ENCODE measurements at regions not wholly inside any gene's neighbourhood (a gene's known extent, or its start where the extent isn't known, plus 50 kb on each side); places are given as distances from the start of the nearest gene placed in this dataset.
"Not testable (repeated sequence)": the region's sequence is repeated elsewhere in the genome, so short reads cannot be mapped to it uniquely, and the experiment has no call there.

DNA sequence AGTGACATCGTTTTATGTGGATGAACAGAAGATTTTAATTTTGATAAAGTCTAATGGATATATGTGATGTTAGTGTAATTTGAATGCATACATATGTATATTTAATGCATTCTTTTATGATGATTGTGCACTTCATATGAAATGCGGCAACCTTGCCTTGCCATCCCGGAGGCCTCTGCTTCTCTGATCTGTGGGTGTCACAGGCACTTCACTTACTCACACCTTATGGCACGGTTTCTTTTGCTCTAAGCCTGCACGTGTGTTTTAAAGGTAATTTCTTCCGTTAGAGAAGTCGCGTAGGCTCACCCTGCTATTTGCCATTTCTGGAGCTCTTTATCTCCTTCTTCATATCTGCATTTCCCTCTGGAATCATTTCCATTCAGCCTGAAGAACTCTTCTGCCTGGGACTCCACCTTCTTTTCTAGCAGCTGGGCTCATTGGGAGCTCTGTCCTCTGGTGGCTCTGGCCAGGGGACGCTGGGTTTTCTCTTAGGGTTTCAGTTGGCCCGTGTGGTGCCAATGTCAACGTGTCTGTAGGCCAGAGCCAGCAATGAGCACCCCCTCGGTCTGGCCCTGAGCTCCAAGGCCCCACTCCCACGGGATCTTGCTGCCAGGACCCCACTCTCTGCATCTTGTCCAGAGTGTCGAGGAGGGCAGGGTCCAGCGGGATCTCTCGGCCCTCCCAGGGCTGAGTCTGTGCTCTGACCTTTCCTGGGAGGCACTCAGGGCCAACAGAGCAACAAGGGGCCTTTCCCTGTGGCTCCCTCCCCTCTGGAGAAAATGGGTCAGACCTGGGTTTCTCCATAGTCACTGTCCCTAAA lies 97.3 kb downstream of the RTP5 start:
- TF ChIP-seq, protein P1, sequence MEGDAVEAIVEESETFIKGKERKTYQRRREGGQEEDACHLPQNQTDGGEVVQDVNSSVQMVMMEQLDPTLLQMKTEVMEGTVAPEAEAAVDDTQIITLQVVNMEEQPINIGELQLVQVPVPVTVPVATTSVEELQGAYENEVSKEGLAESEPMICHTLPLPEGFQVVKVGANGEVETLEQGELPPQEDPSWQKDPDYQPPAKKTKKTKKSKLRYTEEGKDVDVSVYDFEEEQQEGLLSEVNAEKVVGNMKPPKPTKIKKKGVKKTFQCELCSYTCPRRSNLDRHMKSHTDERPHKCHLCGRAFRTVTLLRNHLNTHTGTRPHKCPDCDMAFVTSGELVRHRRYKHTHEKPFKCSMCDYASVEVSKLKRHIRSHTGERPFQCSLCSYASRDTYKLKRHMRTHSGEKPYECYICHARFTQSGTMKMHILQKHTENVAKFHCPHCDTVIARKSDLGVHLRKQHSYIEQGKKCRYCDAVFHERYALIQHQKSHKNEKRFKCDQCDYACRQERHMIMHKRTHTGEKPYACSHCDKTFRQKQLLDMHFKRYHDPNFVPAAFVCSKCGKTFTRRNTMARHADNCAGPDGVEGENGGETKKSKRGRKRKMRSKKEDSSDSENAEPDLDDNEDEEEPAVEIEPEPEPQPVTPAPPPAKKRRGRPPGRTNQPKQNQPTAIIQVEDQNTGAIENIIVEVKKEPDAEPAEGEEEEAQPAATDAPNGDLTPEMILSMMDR (IDR thresholded peaks at IDR 0.05; ENCODE audit: low read depth, low read length), result no peak
- no peak overlapping the region for H3K4me3 ChIP-seq (ENCODE audit: low read depth, low read length)
- H3K27me3 ChIP-seq, result no peaks in the 10 kb centered on the region
- no peaks in the 10 kb centered on the region for H3K9me3 ChIP-seq
- no peaks in the 10 kb centered on the region; the same call in 1 of the 2 replicates for H3K4me1 ChIP-seq
- no peak for DNase-seq
- H3K36me3 ChIP-seq, result no peaks in the 10 kb centered on the region

DNA sequence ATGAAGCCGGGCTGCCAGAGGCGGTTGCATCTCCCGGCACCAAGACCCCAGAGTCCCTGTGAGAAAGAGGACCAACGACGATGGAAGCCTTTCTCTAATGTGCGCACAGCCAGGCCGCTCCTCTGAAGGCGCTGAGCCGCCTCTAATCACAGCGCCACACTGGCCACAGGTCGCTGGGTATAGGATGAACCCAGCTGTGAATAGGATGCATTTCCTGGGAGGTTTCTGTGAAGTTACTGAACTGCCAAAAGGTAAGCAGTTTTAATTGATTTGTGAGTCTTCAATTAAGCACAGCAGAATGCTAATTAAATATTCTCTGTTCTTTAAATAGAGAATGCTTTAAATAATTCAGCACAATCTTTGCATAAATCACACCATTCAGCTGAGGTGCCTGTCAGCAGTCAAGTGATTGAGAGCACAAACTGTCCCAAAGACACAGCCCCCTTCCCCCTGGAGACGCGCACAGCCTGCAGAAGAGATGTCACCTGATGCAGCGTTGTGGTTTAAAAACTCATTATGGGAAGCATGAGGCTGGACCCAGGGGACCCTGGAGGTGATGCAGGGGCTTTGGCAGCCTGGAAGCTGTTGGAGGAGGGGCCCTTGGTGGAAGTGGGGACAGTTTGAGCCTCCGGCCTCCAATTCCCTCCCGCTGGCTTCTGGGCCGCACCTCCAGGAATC lies 98.1 kb downstream of the RTP5 start:
- no peaks in the 10 kb centered on the region for H3K9me3 ChIP-seq
- no peak overlapping the region for H3K4me3 ChIP-seq (ENCODE audit: low read depth, low read length)
- no peaks in the 10 kb centered on the region; the same call in 1 of the 2 replicates for H3K4me1 ChIP-seq
- TF ChIP-seq, protein P1 (IDR thresholded peaks at IDR 0.05; ENCODE audit: low read depth, low read length), result no peak
- H3K36me3 ChIP-seq, result no peaks in the 10 kb centered on the region
- no peaks in the 10 kb centered on the region for H3K27me3 ChIP-seq
- DNase-seq, result no peak

DNA sequence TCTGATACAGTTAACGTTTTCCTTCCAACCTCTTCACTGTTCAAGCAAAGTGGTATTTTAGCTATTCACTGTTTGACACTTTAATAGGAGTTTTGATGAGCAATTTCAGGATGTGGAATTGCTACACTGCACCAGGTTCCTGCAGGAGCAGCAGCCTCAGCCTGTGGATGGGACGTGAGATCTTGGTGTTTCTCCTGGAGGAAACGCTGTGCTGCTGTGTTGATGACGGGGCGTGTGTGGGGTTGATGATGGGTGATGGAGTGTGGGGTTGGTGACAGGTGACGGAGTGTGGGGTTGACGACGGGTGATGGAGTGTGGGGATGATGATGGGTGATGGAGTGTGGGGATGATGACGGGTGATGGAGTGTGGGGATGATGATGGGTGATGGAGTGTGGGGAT lies 98.9 kb downstream of the RTP5 start:
- no peaks in the 10 kb centered on the region; the same call in 1 of the 2 replicates for H3K4me1 ChIP-seq
- H3K4me3 ChIP-seq (ENCODE audit: low read depth, low read length), result no peak overlapping the region
- no peaks in the 10 kb centered on the region for H3K27me3 ChIP-seq
- no peaks in the 10 kb centered on the region for H3K9me3 ChIP-seq
- no peak for DNase-seq
- TF ChIP-seq, protein P1 (IDR thresholded peaks at IDR 0.05; ENCODE audit: low read depth, low read length), result no peak
- no peaks in the 10 kb centered on the region for H3K36me3 ChIP-seq

DNA sequence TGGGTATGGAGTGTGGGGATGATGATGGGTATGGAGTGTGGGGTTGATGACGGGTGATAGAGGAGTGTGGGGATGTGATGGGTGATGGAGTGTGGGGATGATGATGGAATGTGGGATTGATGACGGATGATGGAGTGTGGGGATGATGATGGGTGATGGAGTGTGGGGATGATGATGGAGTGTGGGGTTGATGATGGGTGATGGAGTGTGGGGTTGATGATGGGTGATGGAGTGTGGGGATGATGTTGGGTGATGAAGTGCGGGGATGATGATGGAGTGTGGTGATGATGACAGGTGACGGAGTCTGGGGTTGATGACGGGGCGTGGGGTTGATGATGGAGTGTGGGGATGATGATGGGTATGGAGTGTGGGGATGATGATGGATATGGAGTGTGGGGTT lies 99.7 kb downstream of the RTP5 start:
- not testable (repeated sequence) for H3K4me3 ChIP-seq (ENCODE audit: low read depth, low read length); H3K4me1 ChIP-seq; DNase-seq; H3K36me3 ChIP-seq; H3K9me3 ChIP-seq; H3K27me3 ChIP-seq

DNA sequence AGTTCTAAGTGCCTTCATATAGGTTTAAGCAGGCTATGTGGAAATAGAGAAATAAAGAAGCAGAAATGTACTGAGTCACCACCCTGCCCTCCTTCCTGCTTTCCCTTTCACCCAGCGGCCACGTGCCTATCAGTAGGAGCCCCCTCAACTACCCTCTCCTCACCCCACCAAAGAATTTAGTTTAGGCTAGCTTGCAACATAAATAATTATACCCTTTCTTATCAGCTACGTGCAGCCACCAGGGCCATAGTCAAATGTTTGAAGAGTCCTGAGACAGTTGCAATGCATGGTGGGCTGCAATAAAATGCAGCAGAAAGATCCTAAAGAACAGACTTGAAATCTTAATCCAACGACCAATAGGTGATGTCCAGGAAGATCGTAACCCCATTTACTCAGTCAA lies 101.2 kb downstream of the RTP5 start:
- TF ChIP-seq, protein P1 (IDR thresholded peaks at IDR 0.05; ENCODE audit: low read depth, low read length), result no peak
- Histone ChIP-seq H3K9me3 (no peaks in the 10 kb centered on the region), H3K4me3 (ENCODE audit: low read depth, low read length) (no peak overlapping the region), H3K4me1 (no peaks in the 10 kb centered on the region), H3K27me3 (no peaks in the 10 kb centered on the region), H3K36me3 (no peaks in the 10 kb centered on the region; the same call in 1 of the 2 replicates)
- no peak for DNase-seq

DNA sequence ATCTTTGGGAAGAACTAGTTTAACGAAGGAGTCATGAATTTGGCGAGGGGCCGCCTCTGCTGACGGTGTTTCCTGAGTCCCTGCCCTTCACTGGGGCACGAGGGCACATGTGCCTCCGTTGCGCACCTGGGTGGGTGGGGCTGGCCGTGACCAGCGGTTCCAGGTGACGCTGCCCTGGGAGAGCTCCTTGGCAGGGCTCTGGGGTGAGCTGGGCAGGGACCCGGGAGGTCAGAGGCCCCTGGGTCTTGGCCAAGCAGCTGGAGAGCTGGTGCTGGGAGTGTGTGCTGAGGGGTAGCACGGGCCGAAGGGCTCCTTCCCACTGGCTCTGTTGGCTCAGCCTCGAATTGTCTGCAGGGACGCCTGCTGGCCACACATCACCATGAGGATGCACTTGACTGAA lies 104.6 kb downstream of the RTP5 start:
- H3K36me3 ChIP-seq, result no peaks in the 10 kb centered on the region; the same call in 1 of the 2 replicates
- H3K4me1 ChIP-seq, result no peaks in the 10 kb centered on the region
- TF ChIP-seq, protein P1 (IDR thresholded peaks at IDR 0.05; ENCODE audit: low read depth, low read length), result no peak
- no peaks in the 10 kb centered on the region for H3K9me3 ChIP-seq
- no peaks in the 10 kb centered on the region for H3K27me3 ChIP-seq
- no peak for DNase-seq
- H3K4me3 ChIP-seq (ENCODE audit: low read depth, low read length), result no peak overlapping the region

Data from BE2C (cell line).